NB4 (cell line): ENCODE measurements at regions not wholly inside any gene's neighbourhood (a gene's known extent, or its start where the extent isn't known, plus 50 kb on each side); places are given as distances from the start of the nearest gene placed in this dataset.

Experiments
- CTCF ChIP-seq: IDR thresholded peaks from one replicate; pipeline ENCODE4 v1.5.1; 2012; ENCODE audit warnings: low read depth, low read length
- MAX ChIP-seq: IDR thresholded peaks from 2 replicates; pipeline ENCODE4 v1.6.1; 2011; ENCODE audit warnings: low read depth, low read length
- MYC ChIP-seq: IDR thresholded peaks from 2 replicates; pipeline ENCODE4 v1.6.1; 2011; ENCODE audit warnings: low read depth, low read length
- POLR2A ChIP-seq: IDR thresholded peaks from 2 replicates; pipeline ENCODE4 v1.6.1; 2011; ENCODE audit warnings: mild to moderate bottlenecking; ENCODE audit not compliant: insufficient read length; ENCODE audit errors: extremely low read depth

GRCh38 chr14:45742187-45742586, 489.2 kb upstream of the MIS18BP1 start:
- TF ChIP-seq CTCF (no peak), MAX (no peak), POLR2A (no peak), MYC (no peak)
